ENCODE measurements at regions not wholly inside any gene's neighbourhood (a gene's known extent, or its start where the extent isn't known, plus 50 kb on each side); places are given as distances from the start of the nearest gene placed in this dataset.

- H3K27me3 ChIP-seq (ENCODE audit: insufficient read depth in 3 of 3, low read length in 2 of 3), result no peaks in the 10 kb centered on the region
- TF ChIP-seq, protein P1, sequence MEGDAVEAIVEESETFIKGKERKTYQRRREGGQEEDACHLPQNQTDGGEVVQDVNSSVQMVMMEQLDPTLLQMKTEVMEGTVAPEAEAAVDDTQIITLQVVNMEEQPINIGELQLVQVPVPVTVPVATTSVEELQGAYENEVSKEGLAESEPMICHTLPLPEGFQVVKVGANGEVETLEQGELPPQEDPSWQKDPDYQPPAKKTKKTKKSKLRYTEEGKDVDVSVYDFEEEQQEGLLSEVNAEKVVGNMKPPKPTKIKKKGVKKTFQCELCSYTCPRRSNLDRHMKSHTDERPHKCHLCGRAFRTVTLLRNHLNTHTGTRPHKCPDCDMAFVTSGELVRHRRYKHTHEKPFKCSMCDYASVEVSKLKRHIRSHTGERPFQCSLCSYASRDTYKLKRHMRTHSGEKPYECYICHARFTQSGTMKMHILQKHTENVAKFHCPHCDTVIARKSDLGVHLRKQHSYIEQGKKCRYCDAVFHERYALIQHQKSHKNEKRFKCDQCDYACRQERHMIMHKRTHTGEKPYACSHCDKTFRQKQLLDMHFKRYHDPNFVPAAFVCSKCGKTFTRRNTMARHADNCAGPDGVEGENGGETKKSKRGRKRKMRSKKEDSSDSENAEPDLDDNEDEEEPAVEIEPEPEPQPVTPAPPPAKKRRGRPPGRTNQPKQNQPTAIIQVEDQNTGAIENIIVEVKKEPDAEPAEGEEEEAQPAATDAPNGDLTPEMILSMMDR (IDR thresholded peaks at IDR 0.05), result no peak
- no peaks in the 10 kb centered on the region for H3K36me3 ChIP-seq (ENCODE audit: insufficient read depth in 1 of 2, low read depth in 1 of 2)
- intact Hi-C loops (cut with DNase I), result no loop called here
- peaks cover 22% of the 10 kb centered on the region for H3K9me3 ChIP-seq
- no peaks in the 10 kb centered on the region for H3K4me1 ChIP-seq
- H3K4me3 ChIP-seq, result no peak overlapping the region
- DNase-seq (no peak), ATAC-seq (no peak)
- H3K27ac ChIP-seq, result no peak overlapping the region
Measured at GRCh38 chr5:174479325-174479724, 245.1 kb upstream of the MSX2 start.

DNA sequence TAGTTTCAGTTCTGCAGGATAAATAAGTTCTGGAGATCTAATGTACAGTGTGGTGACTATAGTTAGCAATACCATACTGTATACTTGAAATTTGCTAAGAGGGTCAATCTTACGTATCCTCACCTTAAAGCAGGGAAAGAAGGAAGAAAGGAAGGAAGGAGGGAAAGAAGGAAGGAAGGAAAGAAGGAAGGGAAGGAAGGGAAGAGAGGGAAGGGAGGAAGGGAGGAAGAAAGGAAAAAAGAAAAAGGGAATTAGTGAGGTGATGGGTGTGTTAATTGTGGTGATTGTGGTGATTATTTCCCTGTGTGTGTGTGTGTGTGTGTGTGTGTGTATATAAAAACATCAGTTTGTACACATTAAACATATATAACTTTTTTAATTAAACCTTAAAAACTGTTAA is 242.6 kb upstream of the MSX2 start:
- Histone ChIP-seq H3K36me3 (ENCODE audit: insufficient read depth in 1 of 2, low read depth in 1 of 2) (no peaks in the 10 kb centered on the region), H3K4me1 (no peaks in the 10 kb centered on the region), H3K27me3 (ENCODE audit: insufficient read depth in 3 of 3, low read length in 2 of 3) (no peaks in the 10 kb centered on the region), H3K9me3 (peaks cover 11% of the 10 kb centered on the region), H3K27ac (no peak overlapping the region), H3K4me3 (no peak overlapping the region)
- WGBS, 3 donors, result 91 to 100% (median 93%) methylated on average over 1 of the region's 1 CpG
- intact Hi-C loops (cut with DNase I), result no loop called here
- TF ChIP-seq, protein P1 (IDR thresholded peaks at IDR 0.05), result no peak
- no peak for ATAC-seq
- no peak for DNase-seq

- Histone ChIP-seq H3K27ac (no peak overlapping the region), H3K9me3 (peaks cover 11% of the 10 kb centered on the region), H3K27me3 (ENCODE audit: insufficient read depth in 3 of 3, low read length in 2 of 3) (no peaks in the 10 kb centered on the region), H3K4me1 (no peaks in the 10 kb centered on the region), H3K4me3 (no peak overlapping the region), H3K36me3 (ENCODE audit: insufficient read depth in 1 of 2, low read depth in 1 of 2) (no peaks in the 10 kb centered on the region)
- WGBS, 3 donors, result 27 to 32% (median 30%) methylated on average over 8 of the region's 8 CpGs
- TF ChIP-seq, protein P1 (IDR thresholded peaks at IDR 0.05), result no peak
- DNase-seq, result no peak
- intact Hi-C loops (cut with DNase I), result no loop called here
- ATAC-seq, result no peak
Measured at GRCh38 chr5:174482607-174483024, 241.8 kb upstream of the MSX2 start.

- no peak overlapping the region for H3K4me3 ChIP-seq
- ATAC-seq (no peak), DNase-seq (no peak)
- 87 to 89% (median 87%) methylated on average over 4 of the region's 4 CpGs for WGBS, 3 donors
- TF ChIP-seq, protein P1 (IDR thresholded peaks at IDR 0.05), result no peak
- H3K27ac ChIP-seq, result no peak overlapping the region
- H3K27me3 ChIP-seq (ENCODE audit: insufficient read depth in 3 of 3, low read length in 2 of 3), result no peaks in the 10 kb centered on the region
- no peaks in the 10 kb centered on the region for H3K4me1 ChIP-seq
- intact Hi-C loops (cut with DNase I), result no loop called here
- H3K9me3 ChIP-seq, result peaks cover 11% of the 10 kb centered on the region
- no peaks in the 10 kb centered on the region for H3K36me3 ChIP-seq (ENCODE audit: insufficient read depth in 1 of 2, low read depth in 1 of 2)
Measured at GRCh38 chr5:174483411-174483810, 241.0 kb upstream of the MSX2 start.

DNA sequence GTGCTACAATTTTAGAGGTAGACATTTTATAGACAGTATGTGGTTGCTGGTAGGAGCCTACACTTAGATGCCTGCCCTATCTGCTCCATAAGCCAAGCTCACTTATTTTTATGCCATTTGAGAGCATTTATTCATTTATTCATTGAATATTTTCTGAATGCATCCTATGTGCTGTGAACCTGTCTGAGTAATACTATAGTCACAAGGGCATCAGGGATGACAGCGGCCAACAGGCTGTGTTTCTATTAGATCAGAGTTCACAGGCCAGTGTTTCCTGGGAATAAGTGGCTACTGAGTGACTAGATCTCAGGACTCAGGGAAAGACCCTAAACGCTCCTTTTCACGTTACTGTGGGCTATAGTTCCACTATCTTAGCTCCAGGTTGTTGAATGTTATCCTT is 235.2 kb upstream of the MSX2 start:
- no peaks in the 10 kb centered on the region for H3K36me3 ChIP-seq (ENCODE audit: insufficient read depth in 1 of 2, low read depth in 1 of 2)
- H3K27me3 ChIP-seq (ENCODE audit: insufficient read depth in 3 of 3, low read length in 2 of 3), result no peaks in the 10 kb centered on the region
- TF ChIP-seq, protein P1 (IDR thresholded peaks at IDR 0.05), result no peak
- no peaks in the 10 kb centered on the region for H3K9me3 ChIP-seq
- no peak for DNase-seq
- H3K4me1 ChIP-seq, result no peaks in the 10 kb centered on the region
- intact Hi-C loops (cut with DNase I), result no loop called here
- H3K4me3 ChIP-seq, result no peak overlapping the region
- WGBS, 3 donors, result 76 to 81% (median 79%) methylated on average over 3 of the region's 3 CpGs
- H3K27ac ChIP-seq, result no peak overlapping the region
- no peak for ATAC-seq

All from psoas muscle (tissue), 7 donors.